Pulmonary artery endothelial cell (primary cell): ENCODE measurements at regions not wholly inside any gene's neighbourhood (a gene's known extent, or its start where the extent isn't known, plus 50 kb on each side); places are given as distances from the start of the nearest gene placed in this dataset.
"Not testable (repeated sequence)": the region's sequence is repeated elsewhere in the genome, so short reads cannot be mapped to it uniquely, and the experiment has no call there.

Source experiments
- DNase-seq: peaks from one replicate; pipeline ENCODE4 v3.0.0-alpha.2; 2011; ENCODE audit warnings: low read depth, low spot score

DNA sequence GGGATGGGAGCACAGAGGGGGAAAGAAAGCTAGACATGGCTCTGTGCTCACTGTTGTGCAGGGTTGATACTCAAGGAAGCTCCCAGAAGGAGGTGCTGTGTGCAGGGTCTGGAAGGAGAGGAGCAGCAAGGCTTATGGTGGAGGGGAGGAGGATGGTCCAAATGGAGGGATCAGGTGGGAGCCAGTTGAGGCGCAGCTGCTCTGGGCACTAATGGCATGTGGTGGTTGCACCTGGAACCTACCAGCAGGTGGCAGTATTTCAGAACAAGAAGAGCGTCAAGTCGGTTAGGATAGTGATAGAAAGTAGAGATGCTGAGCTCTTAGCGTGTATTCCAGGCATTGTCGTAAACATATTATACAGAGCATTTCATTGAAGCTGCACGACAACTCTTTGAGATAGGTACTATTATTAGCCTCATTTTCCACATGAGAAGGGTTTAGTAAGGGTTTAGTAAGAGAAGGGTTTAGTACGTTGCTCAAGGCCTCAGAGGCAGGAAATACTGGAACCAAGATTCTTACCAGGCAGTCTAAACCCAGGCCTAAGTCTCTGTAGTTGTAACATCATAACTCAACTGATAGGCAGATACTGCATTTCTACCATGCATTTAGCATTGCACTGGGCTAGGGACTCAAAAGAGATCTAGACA, 223.7 kb downstream of the CYP26B1 start:
- peak; percentile 26 for DNase-seq

DNA sequence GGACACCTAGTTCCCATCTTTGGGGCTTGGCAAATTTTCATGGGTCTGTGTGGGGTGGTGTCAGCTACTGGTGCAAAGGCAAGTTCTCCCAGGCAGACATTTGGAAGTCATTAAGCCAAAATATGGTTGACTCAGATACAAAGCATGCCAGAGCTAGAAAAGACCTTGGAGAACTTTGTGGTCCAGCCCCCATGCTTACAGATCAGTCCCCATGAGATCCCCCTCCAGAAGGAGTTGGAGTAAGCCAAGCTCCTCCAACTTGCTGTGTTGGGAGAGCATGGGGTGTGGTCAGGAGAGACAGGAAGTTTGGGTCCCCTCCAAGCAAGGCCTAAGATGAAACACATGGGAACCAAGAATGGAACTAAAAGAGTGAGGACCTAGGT, 224.5 kb downstream of the CYP26B1 start:
- no peak for DNase-seq

DNA sequence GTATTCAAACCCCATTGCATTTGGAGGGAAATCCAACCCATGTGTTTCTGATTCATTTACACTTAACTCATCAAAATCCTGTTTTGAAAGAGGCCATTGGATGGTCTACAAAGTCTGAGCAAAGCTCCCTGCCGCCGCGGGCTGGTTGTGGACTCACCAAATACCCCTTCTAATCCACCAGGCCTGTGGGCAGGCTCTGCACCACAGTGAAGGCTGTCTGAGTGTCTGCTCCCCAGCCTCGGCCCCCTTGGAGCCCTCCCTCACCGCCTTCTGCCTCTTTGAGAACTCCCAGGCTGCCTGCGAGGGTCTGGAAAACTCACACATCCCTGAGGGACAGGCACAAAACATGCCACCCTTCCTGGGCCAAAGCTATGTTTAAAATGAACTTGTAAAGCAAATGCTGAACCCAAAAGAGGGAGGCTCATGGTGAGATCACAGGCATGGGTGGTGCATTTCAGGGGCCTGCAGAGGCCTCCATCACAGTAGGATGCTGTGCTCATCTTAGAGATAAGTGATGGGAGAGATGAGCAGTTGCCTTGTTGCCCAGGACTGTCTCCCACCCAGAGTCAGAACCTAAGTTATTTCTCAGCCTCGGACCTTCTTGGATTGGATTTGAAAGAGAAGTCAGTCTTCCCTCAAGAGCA, 225.0 kb downstream of the CYP26B1 start:
- no peak for DNase-seq

DNA sequence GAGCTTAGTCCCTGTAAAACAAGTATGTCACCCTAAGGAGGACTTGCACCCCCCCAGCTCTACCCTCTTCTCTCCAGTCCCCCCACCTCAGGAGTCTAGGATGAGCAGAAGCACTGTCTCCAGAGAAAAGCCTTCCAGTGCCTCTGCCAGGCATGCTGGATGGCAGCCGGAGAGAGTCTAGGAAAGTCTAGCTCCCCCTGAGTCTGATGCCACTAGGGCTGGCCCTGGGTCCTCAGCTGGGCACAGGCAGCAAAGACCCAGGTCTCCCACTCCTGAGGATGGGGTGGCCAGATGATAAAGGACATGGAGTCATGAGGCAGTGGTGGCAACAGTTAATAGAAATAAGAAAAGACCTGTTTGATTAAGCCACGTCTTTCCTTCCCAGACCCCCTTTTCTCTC, 225.6 kb downstream of the CYP26B1 start:
- DNase-seq, result no peak

DNA sequence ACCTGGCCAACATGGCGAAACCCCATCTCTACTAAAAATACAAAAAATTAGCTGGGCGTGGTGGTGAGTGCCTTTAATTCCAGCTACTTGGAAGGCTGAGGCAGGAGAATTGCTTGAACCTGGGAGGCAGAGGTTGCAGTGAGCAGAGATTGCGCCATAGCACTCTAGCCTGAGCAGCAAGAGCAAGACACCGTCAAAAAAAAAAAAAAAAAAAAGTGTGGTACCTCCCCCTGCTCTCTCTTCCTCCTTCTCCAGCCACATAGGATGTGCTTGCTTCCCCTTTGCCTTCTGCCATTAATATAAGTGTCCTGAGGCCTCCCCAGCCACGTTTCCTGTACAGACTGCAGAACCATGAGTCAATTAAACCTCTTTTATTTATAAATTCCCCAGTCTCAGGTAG, 226.8 kb downstream of the CYP26B1 start:
- not testable (repeated sequence) for DNase-seq

DNA sequence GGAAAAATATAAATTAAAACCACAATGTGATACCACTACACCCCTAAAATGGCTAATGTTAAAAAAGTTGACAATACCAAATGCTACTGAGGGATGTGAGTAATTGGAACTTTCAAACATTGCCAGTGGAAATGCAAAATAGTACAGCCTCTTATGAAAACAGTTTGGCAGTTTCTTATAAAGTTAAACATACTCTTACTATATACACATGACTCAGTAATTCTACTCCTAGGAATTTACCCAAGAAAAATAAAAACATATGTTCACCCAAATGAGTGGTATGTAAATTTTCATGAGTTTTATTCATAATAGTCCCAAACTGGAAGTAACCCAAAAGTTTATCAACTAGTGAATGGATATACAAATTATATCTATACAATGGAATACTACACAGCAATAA, 228.0 kb downstream of the CYP26B1 start:
- no peak for DNase-seq

DNA sequence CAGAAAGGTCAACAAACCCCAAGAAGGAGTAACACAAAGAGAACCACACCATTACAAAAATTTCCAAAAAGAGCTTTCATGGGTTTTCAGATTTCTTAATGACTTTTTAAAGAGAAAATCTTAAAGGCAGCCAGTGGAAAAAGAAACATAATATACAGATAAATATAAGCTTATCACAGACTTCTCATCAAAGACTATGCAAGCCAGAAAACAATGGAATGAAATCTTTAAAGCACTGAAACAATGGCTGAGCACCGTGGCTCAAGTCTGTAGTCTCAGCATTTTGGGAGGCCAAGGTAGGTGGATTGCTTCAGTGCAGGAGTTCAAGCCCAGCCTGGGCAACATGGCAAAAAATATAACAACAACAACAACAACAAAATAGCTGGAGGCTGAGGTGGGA, 237.4 kb downstream of the CYP26B1 start:
- no peak for DNase-seq

DNA sequence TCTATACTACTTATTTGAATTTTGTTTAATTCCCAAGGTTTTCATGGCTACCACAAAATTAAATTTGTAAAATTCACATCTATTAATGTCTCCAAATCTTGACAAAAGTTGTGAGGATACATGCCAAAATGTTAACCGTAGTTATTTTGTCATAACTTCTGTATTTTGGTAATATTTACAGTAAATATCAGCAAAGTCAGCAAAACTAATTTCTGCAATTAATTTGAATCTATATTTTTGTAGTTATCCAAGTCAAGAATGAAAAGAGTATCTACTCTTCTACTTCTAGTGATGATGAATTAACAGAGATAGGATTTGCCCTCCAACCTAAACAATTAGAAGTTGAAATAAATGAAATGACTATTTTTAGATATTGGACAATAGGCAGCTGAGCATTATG, 238.9 kb downstream of the CYP26B1 start:
- no peak for DNase-seq

DNA sequence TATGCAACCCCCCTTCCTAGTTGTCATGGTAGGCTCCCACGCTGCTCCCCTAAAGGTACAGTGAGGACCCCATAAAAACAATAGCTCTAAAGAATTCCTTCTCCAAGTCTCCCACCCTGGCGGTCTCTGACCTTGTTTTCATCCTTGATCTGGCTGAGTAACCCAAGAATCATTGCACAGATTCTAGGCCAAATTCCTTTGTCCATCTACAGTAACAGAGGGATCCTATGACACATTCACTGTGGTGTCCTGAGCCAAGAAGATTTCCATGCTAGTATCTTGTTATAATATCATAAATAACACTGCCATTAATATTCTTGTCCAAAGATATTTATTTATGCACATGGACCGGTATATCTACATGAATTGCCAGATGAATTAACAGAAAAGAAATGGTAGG, 240.2 kb downstream of the CYP26B1 start:
- DNase-seq, result no peak

DNA sequence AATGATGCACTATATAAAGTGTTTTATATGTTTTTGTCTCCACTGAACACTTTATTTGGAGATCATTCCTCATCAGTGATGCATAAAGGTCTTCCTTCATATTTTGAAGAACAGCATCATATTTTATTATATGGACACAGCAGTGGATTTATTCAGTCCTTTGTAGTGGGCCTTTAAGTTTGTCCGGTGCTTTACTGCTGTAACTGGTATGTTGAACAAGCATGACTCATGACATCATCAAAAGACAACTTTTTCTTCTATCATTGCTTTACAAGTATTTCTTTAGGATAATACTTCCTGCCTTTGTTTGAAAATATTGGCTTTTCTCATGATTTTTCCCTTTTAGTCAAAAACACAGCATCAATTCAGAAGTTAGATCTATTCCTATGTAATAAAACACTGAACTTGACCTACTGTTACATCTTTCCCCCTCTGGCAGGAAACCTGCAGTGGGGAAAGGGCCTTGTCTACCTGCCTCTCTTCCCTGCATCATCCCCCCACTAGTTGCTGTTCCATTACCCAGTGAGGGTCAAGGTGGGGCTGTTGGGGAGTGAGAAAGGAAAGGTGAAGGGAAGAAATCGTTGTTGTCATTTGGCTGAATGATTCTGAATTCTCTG, 241.2 kb downstream of the CYP26B1 start:
- DNase-seq, result no peak

DNA sequence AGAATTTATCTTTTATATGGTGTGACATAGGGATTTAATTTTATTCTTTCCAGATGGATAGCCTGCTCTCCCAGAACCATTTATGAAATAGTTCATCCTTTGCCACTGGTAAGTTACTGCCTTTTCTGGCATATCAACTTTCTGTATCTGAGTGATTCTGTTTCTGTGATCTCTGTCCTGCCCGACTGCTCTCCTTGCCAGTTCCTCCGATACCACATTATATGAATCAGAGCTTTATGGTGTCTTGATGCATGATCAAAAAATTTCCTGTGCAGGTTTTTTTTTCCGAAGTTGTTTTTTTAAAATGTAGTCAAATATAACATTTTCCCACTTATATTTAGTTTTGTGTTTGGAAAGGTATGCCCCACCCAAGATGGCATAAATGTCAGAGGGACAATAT, 242.5 kb downstream of the CYP26B1 start:
- no peak for DNase-seq

DNA sequence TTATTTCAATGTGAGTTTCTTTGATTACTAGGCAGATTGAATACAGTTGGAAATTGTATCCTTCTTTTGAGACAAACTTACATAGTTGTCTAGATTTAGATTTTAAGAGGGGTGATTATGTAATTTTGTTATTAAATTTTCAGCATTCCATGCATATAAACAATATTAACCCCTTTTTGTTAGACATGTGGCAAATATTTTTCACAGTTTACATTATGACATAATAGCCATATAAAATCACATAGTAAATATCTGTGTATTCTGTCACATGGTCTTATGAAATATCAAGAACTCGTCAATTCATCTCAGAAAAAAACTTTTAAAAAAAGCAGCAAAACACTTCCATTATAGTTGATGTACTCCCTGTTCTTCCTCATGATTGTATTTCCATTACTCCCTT, 243.8 kb downstream of the CYP26B1 start:
- DNase-seq, result no peak

DNA sequence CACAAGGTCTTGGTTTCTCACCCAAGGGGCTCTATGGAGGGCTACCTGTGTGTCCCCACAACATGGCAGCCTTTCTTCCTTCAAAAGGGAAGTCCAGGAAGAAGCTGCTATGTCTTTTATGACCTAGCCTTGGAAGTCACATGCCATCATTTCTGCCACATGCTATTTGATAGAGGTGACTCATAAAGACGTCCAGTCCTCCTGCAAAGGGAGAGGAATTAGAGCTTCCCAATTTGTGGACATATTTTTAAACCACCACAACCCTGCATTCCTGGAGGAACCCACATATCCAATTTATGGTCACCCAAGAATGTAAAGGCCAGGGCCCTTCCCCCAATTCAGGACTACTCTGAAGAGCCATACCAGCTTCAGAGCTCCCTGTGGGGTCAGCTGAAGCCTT, 246.2 kb downstream of the CYP26B1 start:
- no peak for DNase-seq

DNA sequence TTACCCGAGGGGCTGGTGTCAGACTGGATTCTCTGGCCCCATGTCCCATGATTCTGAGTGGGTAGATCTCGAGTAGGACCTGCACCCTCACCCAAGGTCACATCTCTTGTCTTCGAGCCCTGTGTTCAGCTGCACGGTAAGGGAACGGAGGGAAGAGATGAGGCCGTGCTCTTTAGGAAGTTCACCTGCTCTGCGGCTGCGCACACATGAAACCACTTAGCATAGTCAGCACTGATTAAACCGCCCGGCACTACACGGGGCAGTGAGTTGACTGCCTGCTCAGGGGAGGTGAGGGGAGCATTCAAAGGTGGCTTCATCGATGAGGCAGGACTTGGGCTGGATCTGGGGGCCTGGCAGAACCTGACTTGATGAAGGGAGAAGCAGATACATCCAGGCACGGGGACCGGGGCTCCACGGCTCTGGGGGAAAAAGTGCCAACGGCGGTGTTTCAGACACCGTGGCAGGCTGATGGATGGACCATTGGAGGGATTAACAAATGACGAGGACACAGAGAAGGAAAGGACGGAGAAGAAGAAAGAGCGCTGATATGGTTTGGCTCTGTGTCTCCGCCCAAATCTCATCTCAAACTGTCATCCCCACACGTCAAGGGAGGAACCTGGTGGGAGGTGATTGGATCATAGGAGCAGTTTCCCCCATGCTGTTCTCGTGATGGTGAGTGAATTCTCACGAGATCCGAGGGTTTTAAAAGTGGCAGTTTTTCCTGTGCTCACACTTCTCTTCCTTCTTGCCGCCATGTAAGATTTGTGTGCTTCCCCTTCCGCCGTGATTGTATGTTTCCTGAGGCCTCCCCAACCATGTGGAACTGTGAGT, 248.6 kb downstream of the CYP26B1 start:
- no peak for DNase-seq

DNA sequence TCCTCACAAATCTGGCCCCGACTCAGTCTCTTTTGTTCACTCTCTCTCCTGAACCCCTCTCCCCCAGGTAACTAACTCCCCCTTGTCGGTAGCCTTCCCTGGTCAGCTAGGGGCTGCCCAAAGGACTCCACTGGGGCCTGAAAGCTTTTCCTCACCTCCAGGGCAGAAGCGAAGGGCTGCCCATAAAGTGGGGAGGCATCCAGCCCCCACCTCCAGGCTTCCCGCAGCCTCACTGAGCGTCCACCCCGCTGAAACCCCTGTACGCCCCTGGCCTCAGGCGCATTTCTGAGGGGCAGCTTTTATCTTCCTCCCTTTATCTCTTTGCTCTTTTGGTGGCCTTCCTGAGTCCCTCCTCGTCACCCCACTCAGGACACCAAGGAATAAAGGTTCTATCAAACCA, 249.3 kb downstream of the CYP26B1 start:
- no peak for DNase-seq

DNA sequence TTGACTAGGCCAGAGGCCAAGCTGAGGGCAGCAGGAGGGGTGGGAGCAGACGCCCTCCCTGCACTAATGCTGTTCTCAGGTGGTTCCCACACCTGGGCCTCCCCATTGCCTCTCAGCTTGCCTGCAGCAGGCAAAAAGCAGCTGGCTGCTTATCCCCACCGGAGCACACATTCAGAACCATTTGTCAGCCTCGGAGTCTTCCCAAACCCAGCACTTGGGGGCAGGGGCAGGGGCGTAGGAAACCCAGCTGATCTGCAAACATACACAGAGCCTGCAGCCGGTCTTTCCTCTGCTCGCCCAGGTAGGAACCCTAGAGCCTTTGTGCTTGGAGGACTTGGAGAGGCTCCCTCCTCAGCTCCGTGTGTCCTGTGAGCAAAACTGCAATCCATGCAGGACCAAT, 249.8 kb downstream of the CYP26B1 start:
- DNase-seq, result no peak

DNA sequence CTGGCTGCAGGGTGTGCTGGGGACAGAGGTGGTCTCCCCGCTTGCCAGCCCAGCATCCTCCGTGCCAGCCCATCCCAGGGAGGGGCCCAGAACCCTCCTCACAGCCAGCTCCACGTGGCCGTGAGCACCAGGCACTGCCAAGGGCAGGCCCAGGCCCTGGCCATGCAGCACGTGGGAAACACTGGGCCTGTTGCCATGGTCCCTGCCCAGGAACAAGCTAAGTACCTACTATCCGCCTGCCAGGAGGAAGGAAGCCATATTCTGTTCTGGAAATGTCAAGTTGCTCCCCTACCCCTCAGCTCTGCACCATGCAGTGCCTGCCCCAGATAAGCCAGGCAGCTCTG, 250.6 kb downstream of the CYP26B1 start:
- no peak for DNase-seq

DNA sequence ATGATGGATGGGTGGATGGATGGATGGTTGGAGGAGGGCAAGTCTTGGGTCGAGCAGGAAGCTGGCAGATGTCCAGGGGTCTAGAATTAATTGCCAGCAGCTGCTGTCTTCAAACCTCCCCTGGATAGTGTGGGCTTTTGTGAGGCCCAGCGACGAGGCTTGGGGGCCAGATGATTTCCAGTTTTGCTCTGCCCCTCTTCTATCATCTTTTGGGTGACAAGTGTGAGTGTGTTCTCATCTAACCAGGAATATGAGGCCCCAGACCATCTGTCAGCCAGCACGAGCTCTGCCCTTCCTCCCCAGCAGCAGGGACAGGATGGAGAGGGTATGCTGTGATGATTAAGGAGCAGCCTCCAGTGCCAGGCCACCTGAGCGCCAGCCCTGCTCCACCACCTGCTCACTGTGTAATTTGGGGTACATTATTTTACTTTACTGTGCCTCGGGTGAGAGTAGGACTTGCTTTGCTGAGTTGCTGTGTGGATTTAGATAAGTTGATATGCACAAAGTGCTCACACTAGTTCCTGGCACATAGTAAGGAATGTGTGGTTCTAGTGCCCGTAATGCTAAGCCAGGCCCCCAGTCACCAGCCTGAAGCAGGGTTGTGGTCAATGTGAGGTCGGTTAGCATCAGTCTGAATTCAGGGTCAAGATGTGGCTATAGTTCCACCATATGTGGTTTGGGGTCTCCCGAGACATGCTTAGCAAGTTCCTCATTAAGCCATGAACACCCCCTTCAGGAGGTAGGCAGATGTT, 251.1 kb downstream of the CYP26B1 start:
- DNase-seq, result no peak

DNA sequence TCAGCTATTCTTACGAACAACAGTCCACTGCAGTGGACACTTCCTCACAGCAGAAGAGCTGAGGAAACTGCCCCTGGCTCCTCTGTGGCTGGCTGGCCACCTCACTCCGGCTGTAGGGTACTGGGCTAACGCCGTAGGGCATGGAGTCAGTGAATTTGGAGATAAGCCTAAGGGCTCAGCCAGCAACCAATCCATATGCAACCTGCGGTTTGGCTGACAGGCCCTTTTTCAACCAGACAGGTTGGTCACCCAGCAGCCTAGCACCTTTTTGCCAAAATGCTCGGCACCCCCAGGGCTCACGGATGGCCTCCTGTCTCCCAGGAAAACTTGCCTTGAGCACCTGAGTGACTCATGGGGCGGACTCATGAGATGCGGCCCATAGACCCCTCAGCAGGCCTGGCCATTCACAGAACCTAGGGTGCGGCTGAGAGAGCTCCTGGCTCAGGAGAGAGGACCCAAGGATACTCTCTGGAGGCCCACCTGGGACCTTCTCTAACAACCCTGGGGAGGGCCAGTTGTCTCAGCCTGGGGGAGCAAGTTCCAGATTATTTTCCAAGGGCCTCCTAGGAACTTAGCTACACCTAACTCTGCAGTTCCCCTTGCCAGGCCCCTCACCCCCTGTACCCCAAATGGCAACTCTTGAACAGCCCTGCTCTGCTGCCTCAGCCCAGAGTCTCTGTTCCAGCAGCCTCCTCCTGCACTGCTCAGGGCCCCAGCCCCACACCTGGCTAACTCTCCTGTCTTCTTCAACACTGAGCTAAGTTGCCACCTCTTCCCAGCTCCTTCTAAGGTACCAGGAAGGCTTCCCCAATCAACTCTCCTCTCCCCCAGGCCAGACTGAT, 252.1 kb downstream of the CYP26B1 start:
- DNase-seq, result no peak

DNA sequence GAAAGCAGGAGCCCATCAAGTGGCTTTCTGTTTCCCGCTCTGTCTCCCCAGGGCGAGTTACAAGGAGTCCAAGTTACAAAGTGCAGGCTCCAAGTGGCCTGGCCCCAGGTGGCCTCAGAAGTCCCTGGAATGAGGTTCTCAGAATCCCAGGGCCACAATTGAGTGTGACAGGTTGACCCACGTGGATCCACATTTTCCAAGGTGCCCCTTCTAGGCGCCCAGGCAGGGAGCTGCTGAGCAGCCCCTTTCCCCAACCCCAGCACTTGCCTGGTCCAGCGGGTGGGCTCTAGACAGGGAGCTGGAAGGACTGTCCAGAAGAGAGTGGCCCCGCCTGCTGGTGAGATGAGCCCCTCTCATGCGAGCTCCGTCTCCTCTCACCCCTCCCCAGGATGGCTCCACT, 253.4 kb downstream of the CYP26B1 start:
- no peak for DNase-seq

DNA sequence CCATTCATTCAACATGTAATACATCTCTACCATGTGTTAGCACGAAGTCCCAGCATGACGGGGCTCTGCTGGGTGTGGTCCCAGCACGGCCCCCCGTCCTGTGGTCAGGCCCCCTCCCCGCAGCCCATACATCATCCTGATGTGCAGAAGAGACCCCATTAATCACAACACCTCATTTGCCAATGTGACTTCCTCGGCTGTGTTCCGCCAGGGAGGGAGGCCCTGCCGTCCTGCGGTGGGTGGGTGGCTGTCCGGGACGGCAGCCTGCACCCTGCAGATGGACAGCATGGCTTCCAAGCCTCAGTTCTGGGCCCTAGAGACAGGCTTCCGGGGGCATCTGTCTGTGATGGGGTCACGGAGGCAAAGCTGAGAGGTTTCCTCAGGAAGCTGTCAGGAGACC, 254.0 kb downstream of the CYP26B1 start:
- no peak for DNase-seq
